Brain microvascular endothelial cell (primary cell): ENCODE measurements at regions not wholly inside any gene's neighbourhood (a gene's known extent, or its start where the extent isn't known, plus 50 kb on each side); places are given as distances from the start of the nearest gene placed in this dataset.

Source experiments
- DNase-seq: peaks from one replicate; pipeline ENCODE4 v3.0.0-alpha.2; 2020
- H3K27ac ChIP-seq: fragments of 250-450 bp; sonication (Bioruptor Pico); 2 replicates; pipeline ENCODE4 v1.5.1; 2020; ENCODE audit warnings: mild to moderate bottlenecking, moderate library complexity
- H3K27me3 ChIP-seq: fragments of 250-450 bp; sonication (Bioruptor Pico); replicated peaks from 2 replicates; pipeline ENCODE4 v1.5.1; 2020; ENCODE audit warnings: mild to moderate bottlenecking
- H3K36me3 ChIP-seq: fragments of 250-450 bp; sonication (Bioruptor Pico); replicated peaks from 2 replicates; pipeline ENCODE4 v1.5.1; 2020; ENCODE audit warnings: mild to moderate bottlenecking
- H3K4me3 ChIP-seq: 2 replicates; pipeline ENCODE4 v1.5.1; 2011; ENCODE audit warnings: low read depth, mild to moderate bottlenecking, control low read depth, low read length, moderate library complexity
- in situ Hi-C: cut with HindIII; loops from 2 replicates; pipeline ENCODE4 v1.10.0; 2017; ENCODE audit warnings: low sequenced_read_pairs, low pct_ligation_motif_present
- TF ChIP-seq, protein P1 (sequence below): IDR thresholded peaks from 2 replicates; pipeline ENCODE4 v1.5.1; 2011; ENCODE audit warnings: low read depth, mild to moderate bottlenecking, moderate library complexity, low read length, control low read depth, inconsistent platforms; ENCODE audit errors: missing control alignments

DNA sequence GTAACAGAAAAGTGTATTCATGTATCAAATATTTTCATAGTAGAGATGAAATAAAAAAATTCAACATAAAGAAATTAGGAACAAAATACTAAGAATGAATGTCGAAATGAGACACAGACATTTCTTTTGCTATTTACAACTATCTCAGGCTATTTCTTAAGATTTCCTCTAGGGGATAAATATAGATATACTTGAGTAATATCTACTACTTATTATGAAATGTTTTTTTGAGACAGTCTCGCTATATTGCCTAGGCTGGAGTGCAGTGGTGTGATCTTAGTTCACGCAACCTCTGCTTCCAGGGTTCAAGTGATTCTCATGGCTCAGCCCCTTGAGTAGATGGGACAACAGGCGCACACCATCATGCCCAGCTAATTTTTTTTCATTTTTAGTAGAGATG lies 326.1 kb downstream of the RNF144A start:
- no peak overlapping the region for H3K27ac ChIP-seq
- in situ Hi-C loops = no loop called here
- no peak overlapping the region for H3K4me3 ChIP-seq
- no peak for DNase-seq
- no peaks in the 10 kb centered on the region for H3K36me3 ChIP-seq
- TF ChIP-seq, protein P1, sequence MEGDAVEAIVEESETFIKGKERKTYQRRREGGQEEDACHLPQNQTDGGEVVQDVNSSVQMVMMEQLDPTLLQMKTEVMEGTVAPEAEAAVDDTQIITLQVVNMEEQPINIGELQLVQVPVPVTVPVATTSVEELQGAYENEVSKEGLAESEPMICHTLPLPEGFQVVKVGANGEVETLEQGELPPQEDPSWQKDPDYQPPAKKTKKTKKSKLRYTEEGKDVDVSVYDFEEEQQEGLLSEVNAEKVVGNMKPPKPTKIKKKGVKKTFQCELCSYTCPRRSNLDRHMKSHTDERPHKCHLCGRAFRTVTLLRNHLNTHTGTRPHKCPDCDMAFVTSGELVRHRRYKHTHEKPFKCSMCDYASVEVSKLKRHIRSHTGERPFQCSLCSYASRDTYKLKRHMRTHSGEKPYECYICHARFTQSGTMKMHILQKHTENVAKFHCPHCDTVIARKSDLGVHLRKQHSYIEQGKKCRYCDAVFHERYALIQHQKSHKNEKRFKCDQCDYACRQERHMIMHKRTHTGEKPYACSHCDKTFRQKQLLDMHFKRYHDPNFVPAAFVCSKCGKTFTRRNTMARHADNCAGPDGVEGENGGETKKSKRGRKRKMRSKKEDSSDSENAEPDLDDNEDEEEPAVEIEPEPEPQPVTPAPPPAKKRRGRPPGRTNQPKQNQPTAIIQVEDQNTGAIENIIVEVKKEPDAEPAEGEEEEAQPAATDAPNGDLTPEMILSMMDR = no peak
- no peaks in the 10 kb centered on the region for H3K27me3 ChIP-seq

DNA sequence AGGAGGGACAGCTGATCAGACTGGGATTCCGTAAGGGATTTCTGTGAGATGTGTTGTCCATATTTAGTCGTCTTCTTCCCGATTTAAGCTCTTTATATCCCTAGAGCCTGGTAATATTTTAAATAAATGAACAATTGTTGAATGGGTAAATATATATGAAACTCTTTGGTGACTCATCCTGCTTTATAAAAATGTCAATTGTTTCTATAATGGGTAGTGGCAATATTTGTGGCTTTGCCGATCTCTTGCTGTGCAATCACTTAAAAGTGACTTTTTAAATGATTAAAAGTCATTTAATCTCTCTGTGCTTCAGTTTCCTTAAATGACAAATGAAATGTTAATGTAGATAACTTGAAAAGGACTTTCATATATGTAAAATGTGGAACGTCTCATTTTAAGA lies 339.2 kb downstream of the RNF144A start:
- Histone ChIP-seq H3K27me3 (no peaks in the 10 kb centered on the region), H3K4me3 (no peak overlapping the region), H3K36me3 (no peaks in the 10 kb centered on the region), H3K27ac (no peak overlapping the region)
- no peak for DNase-seq
- TF ChIP-seq, protein P1 = no peak
- in situ Hi-C loops = no loop called here

DNA sequence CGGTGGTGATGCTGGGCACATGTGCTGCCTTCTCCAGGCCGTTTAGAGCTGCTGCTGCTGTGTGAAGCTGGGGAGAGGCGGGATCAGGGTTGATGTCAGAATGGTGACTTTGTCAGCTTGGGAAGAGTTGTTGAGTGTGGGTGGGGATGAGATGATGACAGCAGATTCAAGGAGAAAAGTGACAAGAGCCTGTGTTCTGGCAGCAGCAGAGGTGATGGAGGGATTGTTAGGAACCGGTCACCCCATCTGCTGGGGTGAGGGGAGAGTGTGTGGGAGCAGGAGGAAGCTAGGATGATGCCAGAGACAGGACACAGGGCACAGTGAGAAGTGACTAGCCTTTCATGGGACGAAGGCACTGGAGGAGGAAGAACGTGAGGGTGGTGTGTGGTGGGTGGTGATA lies 345.5 kb downstream of the RNF144A start:
- no peaks in the 10 kb centered on the region for H3K27me3 ChIP-seq
- in situ Hi-C loops = no loop called here

DNA sequence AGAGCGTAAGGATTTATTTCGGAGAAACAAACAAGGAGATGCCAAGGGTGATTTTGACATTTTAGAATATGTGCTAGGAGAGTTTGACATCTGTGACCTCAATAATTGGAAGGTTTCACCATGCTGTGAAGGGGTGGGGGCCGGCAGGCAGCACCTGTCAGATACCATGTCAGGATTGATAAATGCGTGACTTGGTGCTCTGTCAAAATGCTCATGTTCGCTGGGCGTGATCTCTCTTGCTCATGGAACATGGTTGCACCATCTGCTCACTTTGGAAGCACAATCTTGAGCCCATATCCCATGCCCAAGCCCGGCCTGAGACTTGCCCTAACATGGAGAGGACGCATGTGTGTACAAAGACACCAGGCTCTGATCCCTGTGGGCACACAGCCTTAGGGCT lies 347.6 kb downstream of the RNF144A start:
- H3K36me3 ChIP-seq = no peaks in the 10 kb centered on the region
- in situ Hi-C loops = no loop called here
- H3K27me3 ChIP-seq = no peaks in the 10 kb centered on the region
- H3K4me3 ChIP-seq = no peak overlapping the region
- no peak overlapping the region for H3K27ac ChIP-seq
- TF ChIP-seq, protein P1 = no peak
- no peak for DNase-seq

More for the DNA sequence above, 345.5 kb downstream of the RNF144A start:
- Histone ChIP-seq H3K36me3 (no peaks in the 10 kb centered on the region), H3K4me3 (no peak overlapping the region), H3K27ac (no peak overlapping the region)
- TF ChIP-seq, protein P1 = no peak
- no peak for DNase-seq

DNA sequence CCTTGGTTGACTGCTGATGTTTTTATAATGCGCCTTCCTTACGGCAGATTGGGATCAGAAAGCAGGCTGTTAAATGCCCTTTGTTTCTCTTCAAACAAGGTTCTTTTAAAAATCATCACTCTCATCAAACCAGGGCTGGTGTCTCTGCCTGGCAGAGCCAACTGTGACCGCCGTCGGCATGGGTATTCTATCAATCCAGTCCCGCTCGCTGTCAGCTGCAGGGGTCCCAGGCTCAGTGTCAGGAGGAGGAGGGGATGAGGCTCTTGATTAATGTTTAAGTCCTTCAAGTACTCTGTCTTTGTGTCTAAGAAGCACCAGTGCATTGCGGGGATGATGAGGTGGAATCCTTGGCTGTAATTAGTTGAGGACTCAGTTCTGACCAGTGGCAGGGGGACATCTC lies 348.1 kb downstream of the RNF144A start:
- no peaks in the 10 kb centered on the region for H3K27me3 ChIP-seq
- no peak for DNase-seq
- TF ChIP-seq, protein P1 = no peak
- H3K36me3 ChIP-seq = no peaks in the 10 kb centered on the region
- no peak overlapping the region for H3K27ac ChIP-seq
- in situ Hi-C loops = no loop called here
- H3K4me3 ChIP-seq = no peak overlapping the region

DNA sequence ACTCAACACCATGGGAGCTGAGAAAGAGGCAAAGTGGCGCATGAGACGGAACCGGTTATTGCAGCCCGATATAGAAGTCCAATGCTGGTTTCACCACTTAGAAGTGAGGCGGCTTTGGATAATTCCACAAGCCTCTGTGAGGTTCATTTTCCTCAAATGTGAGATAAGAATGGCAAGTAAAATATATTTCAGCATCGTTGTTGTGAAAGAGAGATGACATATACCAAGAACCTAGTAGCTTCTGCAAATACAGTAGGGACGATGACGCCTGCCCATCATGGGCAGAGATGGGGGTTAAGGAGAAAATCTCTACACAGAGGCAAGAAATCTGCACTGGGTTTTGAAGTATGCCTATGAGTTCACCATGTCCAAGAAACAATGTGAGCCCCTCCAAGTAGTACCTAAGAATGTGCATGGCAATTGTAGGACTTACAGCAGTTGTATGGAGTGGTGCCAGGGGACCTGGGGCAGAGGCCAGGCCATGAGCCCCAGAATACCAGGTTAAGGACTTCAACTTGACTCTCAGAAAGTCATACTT lies 352.0 kb downstream of the RNF144A start:
- H3K36me3 ChIP-seq = no peaks in the 10 kb centered on the region
- no peaks in the 10 kb centered on the region for H3K27me3 ChIP-seq
- in situ Hi-C loops = no loop called here
- H3K4me3 ChIP-seq = no peak overlapping the region
- TF ChIP-seq, protein P1 = no peak
- H3K27ac ChIP-seq = no peak overlapping the region
- no peak for DNase-seq
